ENCODE measurements at regions not wholly inside any gene's neighbourhood (a gene's known extent, or its start where the extent isn't known, plus 50 kb on each side); places are given as distances from the start of the nearest gene placed in this dataset.
"Not testable (repeated sequence)": the region's sequence is repeated elsewhere in the genome, so short reads cannot be mapped to it uniquely, and the experiment has no call there.

DNA sequence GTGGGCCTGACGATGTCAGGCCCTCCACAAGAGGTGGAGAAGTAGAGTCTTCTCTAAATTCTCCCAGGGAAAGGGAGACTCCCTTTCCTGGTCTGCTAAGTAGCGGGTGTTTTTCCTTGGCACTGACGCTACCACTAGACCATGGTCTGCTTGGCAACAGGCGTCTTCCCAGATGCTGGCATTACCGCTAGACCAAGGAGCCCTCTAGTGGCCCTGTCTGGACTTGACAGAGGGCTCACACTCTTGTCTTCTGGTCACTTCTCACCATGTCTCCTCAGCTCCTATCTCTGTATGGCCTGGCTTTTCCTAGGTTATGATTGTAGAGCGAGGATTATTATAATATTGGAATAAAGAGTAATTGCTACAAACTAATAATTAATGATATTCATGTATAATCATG is 51.1 kb upstream of the RASSF6 start:
- not testable (repeated sequence) for H3K36me3 Mint-ChIP-seq; H3K27ac Mint-ChIP-seq; H3K4me3 Mint-ChIP-seq; H3K9me3 Mint-ChIP-seq; H3K27me3 Mint-ChIP-seq (ENCODE audit: low read depth); DNase-seq (ENCODE audit: low spot score in 2 of 2, unreplicated experiment in 2 of 2)
- peaks cover 26% of the 10 kb centered on the region for H3K4me1 Mint-ChIP-seq

- no peak overlapping the region for H3K27ac Mint-ChIP-seq
- no peak for DNase-seq (ENCODE audit: low spot score in 2 of 2, unreplicated experiment in 2 of 2)
- H3K4me3 Mint-ChIP-seq = no peak overlapping the region
- peaks cover 26% of the 10 kb centered on the region for H3K4me1 Mint-ChIP-seq
- H3K9me3 Mint-ChIP-seq = no peaks in the 10 kb centered on the region
- TF ChIP-seq, protein P1, sequence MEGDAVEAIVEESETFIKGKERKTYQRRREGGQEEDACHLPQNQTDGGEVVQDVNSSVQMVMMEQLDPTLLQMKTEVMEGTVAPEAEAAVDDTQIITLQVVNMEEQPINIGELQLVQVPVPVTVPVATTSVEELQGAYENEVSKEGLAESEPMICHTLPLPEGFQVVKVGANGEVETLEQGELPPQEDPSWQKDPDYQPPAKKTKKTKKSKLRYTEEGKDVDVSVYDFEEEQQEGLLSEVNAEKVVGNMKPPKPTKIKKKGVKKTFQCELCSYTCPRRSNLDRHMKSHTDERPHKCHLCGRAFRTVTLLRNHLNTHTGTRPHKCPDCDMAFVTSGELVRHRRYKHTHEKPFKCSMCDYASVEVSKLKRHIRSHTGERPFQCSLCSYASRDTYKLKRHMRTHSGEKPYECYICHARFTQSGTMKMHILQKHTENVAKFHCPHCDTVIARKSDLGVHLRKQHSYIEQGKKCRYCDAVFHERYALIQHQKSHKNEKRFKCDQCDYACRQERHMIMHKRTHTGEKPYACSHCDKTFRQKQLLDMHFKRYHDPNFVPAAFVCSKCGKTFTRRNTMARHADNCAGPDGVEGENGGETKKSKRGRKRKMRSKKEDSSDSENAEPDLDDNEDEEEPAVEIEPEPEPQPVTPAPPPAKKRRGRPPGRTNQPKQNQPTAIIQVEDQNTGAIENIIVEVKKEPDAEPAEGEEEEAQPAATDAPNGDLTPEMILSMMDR (IDR thresholded peaks at IDR 0.05; ENCODE audit: unreplicated experiment) = no peak
- no peaks in the 10 kb centered on the region for H3K27me3 Mint-ChIP-seq (ENCODE audit: low read depth)
- no peaks in the 10 kb centered on the region for H3K36me3 Mint-ChIP-seq
Measured at GRCh38 chr4:73673286-73673685, 53.0 kb upstream of the RASSF6 start.

- no peaks in the 10 kb centered on the region for H3K9me3 Mint-ChIP-seq
- no peak overlapping the region for H3K4me3 Mint-ChIP-seq
- H3K36me3 Mint-ChIP-seq = no peaks in the 10 kb centered on the region
- H3K4me1 Mint-ChIP-seq = peaks cover 16% of the 10 kb centered on the region
- DNase-seq (ENCODE audit: low spot score in 2 of 2, unreplicated experiment in 2 of 2) = no peak
- H3K27me3 Mint-ChIP-seq (ENCODE audit: low read depth) = no peaks in the 10 kb centered on the region
- no peak overlapping the region for H3K27ac Mint-ChIP-seq
- TF ChIP-seq, protein P1 (IDR thresholded peaks at IDR 0.05; ENCODE audit: unreplicated experiment) = no peak
Measured at GRCh38 chr4:73674451-73674919, 54.2 kb upstream of the RASSF6 start.

DNA sequence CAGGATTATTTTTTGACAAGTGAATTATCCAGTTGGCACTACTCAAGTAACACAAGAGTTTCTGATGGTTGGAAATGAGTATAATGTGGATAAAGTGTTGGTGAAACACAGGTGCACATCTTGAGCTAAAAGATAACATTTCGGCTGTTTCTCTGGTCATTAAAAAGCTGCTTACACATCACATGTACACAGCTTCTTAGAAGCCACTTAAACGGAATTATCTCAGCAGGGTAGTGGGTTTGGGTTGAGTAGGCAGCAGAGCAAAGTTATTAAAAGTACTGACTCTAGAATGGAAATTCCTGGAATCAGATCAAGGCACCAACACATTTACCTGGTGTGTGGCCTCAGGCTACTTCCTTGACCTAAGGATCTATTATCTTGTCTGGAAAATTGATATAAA is 55.4 kb upstream of the RASSF6 start:
- H3K36me3 Mint-ChIP-seq = no peaks in the 10 kb centered on the region
- H3K9me3 Mint-ChIP-seq = no peaks in the 10 kb centered on the region
- no peak overlapping the region for H3K27ac Mint-ChIP-seq
- no peak for DNase-seq (ENCODE audit: low spot score in 2 of 2, unreplicated experiment in 2 of 2)
- TF ChIP-seq, protein P1 (IDR thresholded peaks at IDR 0.05; ENCODE audit: unreplicated experiment) = no peak
- no peak overlapping the region for H3K4me3 Mint-ChIP-seq
- H3K4me1 Mint-ChIP-seq = peaks cover 5% of the 10 kb centered on the region
- H3K27me3 Mint-ChIP-seq (ENCODE audit: low read depth) = no peaks in the 10 kb centered on the region

GRCh38 chr4:73676136-73676535 is 55.9 kb upstream of the RASSF6 start:
- Mint-ChIP-seq H3K9me3 (no peaks in the 10 kb centered on the region), H3K27ac (no peak overlapping the region), H3K27me3 (ENCODE audit: low read depth) (no peaks in the 10 kb centered on the region), H3K4me1 (no peaks in the 10 kb centered on the region), H3K4me3 (no peak overlapping the region), H3K36me3 (no peaks in the 10 kb centered on the region)
- TF ChIP-seq, protein P1 (IDR thresholded peaks at IDR 0.05; ENCODE audit: unreplicated experiment) = no peak
- no peak for DNase-seq (ENCODE audit: low spot score in 2 of 2, unreplicated experiment in 2 of 2)

DNA sequence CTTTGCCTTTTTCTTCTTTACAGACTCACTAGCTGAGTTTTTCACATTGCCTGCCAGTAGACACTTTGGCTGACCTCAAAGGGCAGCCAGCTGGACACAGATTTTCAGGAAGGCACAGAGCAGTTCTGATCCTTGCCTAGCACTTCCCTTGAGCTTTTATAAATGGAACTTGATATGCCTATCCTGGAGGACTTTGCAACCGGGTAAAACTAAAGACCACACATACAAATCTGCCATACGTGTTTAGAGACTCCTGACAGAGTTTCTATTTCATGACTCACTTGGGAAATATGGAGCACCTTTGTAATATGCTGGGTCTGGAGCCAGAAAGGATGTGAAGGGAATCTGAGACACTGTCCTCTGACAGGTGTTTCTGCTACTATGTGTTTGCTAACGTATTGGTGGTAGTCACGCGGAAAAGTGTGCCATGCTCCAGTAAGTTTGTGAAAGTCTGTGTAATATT is 56.7 kb upstream of the RASSF6 start:
- no peaks in the 10 kb centered on the region for H3K36me3 Mint-ChIP-seq
- no peaks in the 10 kb centered on the region for H3K4me1 Mint-ChIP-seq
- TF ChIP-seq, protein P1 (IDR thresholded peaks at IDR 0.05; ENCODE audit: unreplicated experiment) = no peak
- no peak overlapping the region for H3K27ac Mint-ChIP-seq
- no peak overlapping the region for H3K4me3 Mint-ChIP-seq
- H3K9me3 Mint-ChIP-seq = no peaks in the 10 kb centered on the region
- no peaks in the 10 kb centered on the region for H3K27me3 Mint-ChIP-seq (ENCODE audit: low read depth)
- DNase-seq (ENCODE audit: low spot score in 2 of 2, unreplicated experiment in 2 of 2) = no peak

All from mesothelial cell of epicardium (in vitro differentiated cells).